B cell (primary cell): ENCODE measurements at regions not wholly inside any gene's neighbourhood (a gene's known extent, or its start where the extent isn't known, plus 50 kb on each side); places are given as distances from the start of the nearest gene placed in this dataset.

Source experiments
- ATAC-seq: fragments of 200-7000 bp; cut with Tn5 transposase; one replicate; pipeline ENCODE4 v1.10.0; 2021; ENCODE audit warnings: low read depth, mild to moderate bottlenecking, moderate number of reproducible peaks, moderate library complexity
- CTCF ChIA-PET: fragments of 350-600 bp; sonication (Branson Sonifier 250); formaldehyde crosslinking; loops from one replicate; lab custom pipeline; 2021; ENCODE audit warnings: antibody characterized with exemption, inconsistent platforms; lab: Charles Lee
- POLR2A ChIA-PET: fragments of 350-600 bp; sonication (Branson Sonifier 250); formaldehyde crosslinking; loops from one replicate; lab custom pipeline; 2021; ENCODE audit warnings: antibody characterized with exemption; lab: Charles Lee
- DNase-seq: peaks from one replicate; pipeline ENCODE4 v3.0.0; 2013
- H2AFZ ChIP-seq: 2 replicates; pipeline ENCODE4 v1.6.1; 2012; ENCODE audit warnings: mild to moderate bottlenecking, low read depth, low read length; ENCODE audit not compliant: insufficient read depth, poor library complexity, severe bottlenecking
- H3K27ac ChIP-seq, 2 donors: 1 replicate in 1 of 2; 2 replicates in 1 of 2; pipeline ENCODE4 v1.5.1; 2012 to 2013; ENCODE audit warnings: low read length in 2 of 2, mild to moderate bottlenecking in 2 of 2, moderate library complexity in 1 of 2
- H3K27me3 ChIP-seq, 4 experiments: fragments of 200-600 bp in 1 of 4; sonication (generic) in 1 of 4; replicated peaks in 1 of 4; 1 replicate in 2 of 4; 2 replicates in 2 of 4; pipeline versions ENCODE4 v1.6.1 to v1.7.0; 2013 to 2016; ENCODE audit warnings: low read length in 3 of 4, mild to moderate bottlenecking in 2 of 4, mixed read lengths in 1 of 4, moderate library complexity in 1 of 4; ENCODE audit not compliant: insufficient read depth in 4 of 4, control insufficient read depth in 3 of 4; ENCODE audit errors: control extremely low read depth in 1 of 4
- H3K36me3 ChIP-seq, 2 experiments: replicated peaks in 1 of 2; 1 replicate in 1 of 2; 2 replicates in 1 of 2; pipeline versions ENCODE4 v1.6.1 to v1.7.1; 2013; ENCODE audit warnings: low read length in 1 of 2; ENCODE audit not compliant: insufficient read depth in 2 of 2, control insufficient read depth in 1 of 2; ENCODE audit errors: control extremely low read depth in 1 of 2, extremely low read depth in 1 of 2
- H3K4me1 ChIP-seq, 2 donors: fragments of 200-600 bp in 1 of 2; sonication (generic) in 1 of 2; 1 replicate in 1 of 2; 2 replicates in 1 of 2; pipeline versions ENCODE4 v1.5.1 to v1.6.1; 2013 to 2017; ENCODE audit warnings: low read length in 2 of 2; ENCODE audit not compliant: control insufficient read depth in 2 of 2, insufficient read depth in 2 of 2
- H3K4me2 ChIP-seq: replicated peaks from 2 replicates; pipeline ENCODE3; 2012; ENCODE audit warnings: mild to moderate bottlenecking, low read depth, low read length; ENCODE audit not compliant: poor library complexity, severe bottlenecking
- H3K4me3 ChIP-seq, 5 experiments: fragments of 200-600 bp in 1 of 5; sonication (generic) in 1 of 5; 1 replicate in 3 of 5; 2 replicates in 2 of 5; pipeline versions ENCODE4 v1.5.1 to v1.7.0; 2011 to 2016; ENCODE audit warnings: low read length in 4 of 5, mild to moderate bottlenecking in 4 of 5, low read depth in 2 of 5, control low read depth in 1 of 5, moderate library complexity in 1 of 5; ENCODE audit not compliant: insufficient read depth in 1 of 5; ENCODE audit errors: control extremely low read depth in 1 of 5, extremely low read depth in 1 of 5
- H3K79me2 ChIP-seq: fragments of 200-600 bp; sonication (generic); one replicate; pipeline ENCODE4 v1.6.0; 2016; ENCODE audit warnings: low read length; ENCODE audit not compliant: control insufficient read depth, insufficient read depth
- H3K9ac ChIP-seq: fragments of 200-600 bp; sonication (generic); 2 replicates; pipeline ENCODE4 v1.6.1; 2017; ENCODE audit warnings: mild to moderate bottlenecking, low read length, moderate library complexity
- H3K9me3 ChIP-seq, 3 donors: one replicate each; pipeline versions ENCODE4 v1.6.1 to v1.7.1; 2013; ENCODE audit warnings: low read length in 2 of 3; ENCODE audit not compliant: control insufficient read depth in 2 of 3, insufficient read depth in 1 of 3; ENCODE audit errors: control extremely low read depth in 1 of 3
- H4K20me1 ChIP-seq: 2 replicates; pipeline ENCODE4 v1.6.0; 2012; ENCODE audit warnings: mild to moderate bottlenecking, low read length; ENCODE audit not compliant: insufficient read depth, control insufficient read depth, poor library complexity, severe bottlenecking
- H3K27ac Mint-ChIP-seq: one replicate; pipeline ENCODE4 v1.8.0; 2021; ENCODE audit warnings: mixed read lengths
- H3K27me3 Mint-ChIP-seq: one replicate; pipeline ENCODE4 v1.8.0; 2021; ENCODE audit warnings: mixed read lengths
- H3K4me1 Mint-ChIP-seq: one replicate; pipeline ENCODE4 v1.8.0; 2021; ENCODE audit warnings: mixed read lengths
- H3K4me3 Mint-ChIP-seq: one replicate; pipeline ENCODE4 v1.8.0; 2021; ENCODE audit warnings: mixed read lengths
- H3K9me3 Mint-ChIP-seq: one replicate; pipeline ENCODE4 v1.8.0; 2022; ENCODE audit warnings: mixed read lengths; ENCODE audit not compliant: insufficient read depth
- CTCF ChIP-seq: fragments of 200-600 bp; IDR thresholded peaks from one replicate; pipeline ENCODE4 v1.8.0; 2022; ENCODE audit warnings: antibody characterized with exemption, mild to moderate bottlenecking
- EZH2 ChIP-seq: IDR thresholded peaks from 2 replicates; pipeline ENCODE4 v1.6.1; 2012; ENCODE audit warnings: borderline replicate concordance, low read depth, mild to moderate bottlenecking, moderate library complexity, low read length; ENCODE audit not compliant: insufficient read depth, poor library complexity, severe bottlenecking
- WGBS: methylation state at CpG from one replicate; pipeline ENCODE4 v1.1.5; 2013; ENCODE audit warnings: missing lambda C conversion rate; ENCODE audit not compliant: insufficient coverage; 5-methylcytosine and 5-hydroxymethylcytosine counted together
- intact Hi-C: fragments of 100-400 bp; cut with micrococcal nuclease; formaldehyde crosslinking; loops from one replicate; pipeline ENCODE4 v1.10.0; 2022

- Mint-ChIP-seq H3K27ac (no peak overlapping the region), H3K27me3 (no peaks in the 10 kb centered on the region), H3K4me1 (no peaks in the 10 kb centered on the region), H3K9me3 (no peaks in the 10 kb centered on the region), H3K4me3 (no peak overlapping the region)
- Histone ChIP-seq H3K27me3 (no peaks in the 10 kb centered on the region), H4K20me1 (no peaks in the 10 kb centered on the region), H3K36me3 (no peaks in the 10 kb centered on the region), H2AFZ (no peak overlapping the region), H3K4me3 (no peak overlapping the region), H3K4me2 (no peak overlapping the region), H3K9me3 (no peaks in the 10 kb centered on the region), H3K9ac (no peak overlapping the region), H3K27ac (no peak overlapping the region), H3K4me1 (no peaks in the 10 kb centered on the region), H3K79me2 (no peaks in the 10 kb centered on the region)
- intact Hi-C loops: no loop called here
- ChIA-PET POLR2A (no interaction called here), CTCF (no interaction called here)
- ATAC-seq (no peak), DNase-seq (no peak)
- no CpG with 5 or more reads among the region's 2 CpGs for WGBS
- no peak for TF ChIP-seq EZH2
- TF ChIP-seq CTCF: no peak
These were observed 154.7 kb upstream of the GALNT13 start for GRCh38 chr2:153717060-153717459.

DNA sequence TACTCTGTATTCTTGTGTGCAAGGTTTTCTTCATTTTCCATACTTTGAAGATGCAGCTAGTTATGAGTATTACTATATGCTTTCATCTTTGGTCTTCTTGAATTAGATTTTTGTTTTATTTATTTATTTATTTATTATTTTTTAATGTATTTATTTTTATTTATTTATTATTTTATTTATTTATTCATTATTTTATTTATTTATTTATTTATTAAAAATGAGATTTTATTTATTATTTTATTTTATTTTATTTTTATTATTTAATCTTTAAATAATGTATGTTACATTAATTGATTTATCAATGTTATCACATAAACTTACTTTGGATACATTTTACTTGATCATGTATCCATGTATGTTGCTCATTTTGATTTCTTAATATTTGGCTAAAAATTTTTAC is 132.3 kb upstream of the GALNT13 start:
- H3K79me2 ChIP-seq: no peaks in the 10 kb centered on the region
- no peaks in the 10 kb centered on the region for H4K20me1 ChIP-seq
- POLR2A ChIA-PET: no interaction called here
- Mint-ChIP-seq H3K4me1 (no peaks in the 10 kb centered on the region), H3K4me3 (no peak overlapping the region), H3K27ac (no peak overlapping the region), H3K9me3 (peaks cover 11% of the 10 kb centered on the region), H3K27me3 (no peaks in the 10 kb centered on the region)
- TF ChIP-seq CTCF: no peak
- TF ChIP-seq EZH2: no peak
- CTCF ChIA-PET: no interaction called here
- no peaks in the 10 kb centered on the region for H3K4me1 ChIP-seq
- no peak overlapping the region for H3K4me2 ChIP-seq
- no peak for ATAC-seq
- no peaks in the 10 kb centered on the region for H3K27me3 ChIP-seq
- no peak overlapping the region for H3K27ac ChIP-seq
- H3K36me3 ChIP-seq: no peaks in the 10 kb centered on the region
- peaks cover 0 to 5% (median 0%) of the 10 kb centered on the region in 3 donors for H3K9me3 ChIP-seq
- no peak overlapping the region for H3K9ac ChIP-seq
- no peak overlapping the region for H3K4me3 ChIP-seq
- intact Hi-C loops: no loop called here
- no peak overlapping the region for H2AFZ ChIP-seq
- no peak for DNase-seq
